HCT116 (cell line): ENCODE measurements at regions not wholly inside any gene's neighbourhood (a gene's known extent, or its start where the extent isn't known, plus 50 kb on each side); places are given as distances from the start of the nearest gene placed in this dataset.

ENCODE experiments used
- JUND ChIP-seq: IDR thresholded peaks from 2 replicates; pipeline ENCODE4 v1.6.1; 2012
- POLR2A ChIP-seq: IDR thresholded peaks from 2 replicates; pipeline ENCODE4 v1.7.0; 2011; ENCODE audit warnings: borderline replicate concordance; ENCODE audit not compliant: insufficient read depth, insufficient read length; ENCODE audit errors: extremely low read depth
- TF ChIP-seq, protein P1 (sequence below), 3 experiments: fragments of 200-600 bp in 1 of 3; sonication (generic) in 1 of 3; IDR thresholded peaks in 2 of 3; conservative IDR thresholded peaks in 1 of 3; 2 replicates each; pipeline ENCODE4 v1.5.1; 2012 to 2017; ENCODE audit warnings: low read depth in 2 of 3, low read length in 2 of 3, antibody characterized with exemption in 1 of 3, borderline replicate concordance in 1 of 3, control low read depth in 1 of 3, mild to moderate bottlenecking in 1 of 3, mixed read lengths in 1 of 3, mixed run types in 1 of 3, moderate library complexity in 1 of 3; ENCODE audit not compliant: insufficient read depth in 1 of 3

DNA sequence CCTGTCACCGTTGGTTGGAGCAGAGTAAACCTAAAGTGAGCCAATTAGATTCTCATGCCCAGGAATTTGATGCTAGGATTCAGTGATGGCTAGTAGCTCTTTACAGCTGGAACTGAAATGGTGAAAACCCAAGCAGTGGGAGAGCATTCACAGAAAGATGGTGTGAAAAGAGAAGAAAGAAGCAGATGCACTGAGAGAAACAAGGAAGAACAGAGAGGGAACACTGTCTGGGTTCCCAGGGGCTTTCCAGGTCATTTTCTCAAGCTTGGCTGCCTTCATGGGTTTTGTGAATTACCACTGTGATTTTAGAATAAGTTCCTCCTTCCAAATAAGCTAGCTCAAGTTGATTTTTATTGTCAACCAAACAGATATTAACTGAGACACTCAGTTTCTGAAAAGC, 104.1 kb upstream of the AKIRIN2 start:
- TF ChIP-seq, protein P1, sequence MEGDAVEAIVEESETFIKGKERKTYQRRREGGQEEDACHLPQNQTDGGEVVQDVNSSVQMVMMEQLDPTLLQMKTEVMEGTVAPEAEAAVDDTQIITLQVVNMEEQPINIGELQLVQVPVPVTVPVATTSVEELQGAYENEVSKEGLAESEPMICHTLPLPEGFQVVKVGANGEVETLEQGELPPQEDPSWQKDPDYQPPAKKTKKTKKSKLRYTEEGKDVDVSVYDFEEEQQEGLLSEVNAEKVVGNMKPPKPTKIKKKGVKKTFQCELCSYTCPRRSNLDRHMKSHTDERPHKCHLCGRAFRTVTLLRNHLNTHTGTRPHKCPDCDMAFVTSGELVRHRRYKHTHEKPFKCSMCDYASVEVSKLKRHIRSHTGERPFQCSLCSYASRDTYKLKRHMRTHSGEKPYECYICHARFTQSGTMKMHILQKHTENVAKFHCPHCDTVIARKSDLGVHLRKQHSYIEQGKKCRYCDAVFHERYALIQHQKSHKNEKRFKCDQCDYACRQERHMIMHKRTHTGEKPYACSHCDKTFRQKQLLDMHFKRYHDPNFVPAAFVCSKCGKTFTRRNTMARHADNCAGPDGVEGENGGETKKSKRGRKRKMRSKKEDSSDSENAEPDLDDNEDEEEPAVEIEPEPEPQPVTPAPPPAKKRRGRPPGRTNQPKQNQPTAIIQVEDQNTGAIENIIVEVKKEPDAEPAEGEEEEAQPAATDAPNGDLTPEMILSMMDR (IDR thresholded peaks at IDR 0.05 in 2 of 3, conservative IDR thresholded peaks at IDR 0.05 in 1 of 3; ENCODE audit: borderline replicate concordance in 1 of 3, insufficient read depth in 1 of 3, low read depth in 2 of 3, low read length in 2 of 3) = no peak
- TF ChIP-seq JUND = no peak
- no peak for TF ChIP-seq POLR2A
